GM12878 (cell line): ENCODE measurements at regions not wholly inside any gene's neighbourhood (a gene's known extent, or its start where the extent isn't known, plus 50 kb on each side); places are given as distances from the start of the nearest gene placed in this dataset.

Source experiments
- ATAC-seq: fragments of 200-7000 bp; cut with Tn5 transposase; 3 replicates; pipeline ENCODE4 v1.9.1; 2020; ENCODE audit warnings: mild to moderate bottlenecking, moderate library complexity
- BruUV-seq: library from RNA; stranded (reverse); fragments of 400-500 nt; replicated peaks from 2 replicates; lab custom pipeline; 2021; lab: Mats Ljungman, UMichigan
- CTCF ChIA-PET: fragments of 300-600 bp; sonication (Branson Sonifier 250); formaldehyde crosslinking; extraction: SDS; loops from one replicate; lab custom pipeline; 2021; ENCODE audit warnings: inconsistent platforms; lab: Yijun Ruan, JAX
- POLR2A ChIA-PET: fragments of 350-600 bp; formaldehyde crosslinking; extraction: SDS; loops from one replicate; lab custom pipeline; 2021; ENCODE audit warnings: inconsistent platforms; lab: Charles Lee
- RAD21 ChIA-PET: fragments of 300-600 bp; sonication (Branson Sonifier 250); formaldehyde crosslinking; loops from one replicate; lab custom pipeline; 2023; ENCODE audit warnings: antibody characterized with exemption; ENCODE audit not compliant: unreplicated experiment; lab: Charles Lee
- SMC1A ChIA-PET: fragments of 300-600 bp; sonication (Branson Sonifier 250); formaldehyde crosslinking; loops from one replicate; lab custom pipeline; 2023; ENCODE audit not compliant: unreplicated experiment, uncharacterized antibody; lab: Charles Lee
- DNase-seq: peaks from one replicate; pipeline ENCODE4 v3.0.0-alpha.2; 2011; ENCODE audit warnings: low read depth, low spot score
- FAIRE-seq: peaks from 3 replicates; lab custom pipeline; 2011; peaks lifted over from hg19 to GRCh38; lab: Jason Lieb, UNC
- H2AFZ ChIP-seq: 2 replicates; pipeline ENCODE4 v1.6.0; 2011; ENCODE audit warnings: low read depth, low read length, control low read depth; ENCODE audit not compliant: control insufficient read depth
- H3K27ac ChIP-seq: 2 replicates; pipeline ENCODE4 v1.5.1; 2011; ENCODE audit warnings: control low read depth; ENCODE audit not compliant: control insufficient read depth, insufficient read depth
- H3K27me3 ChIP-seq, 2 experiments: replicated peaks in 1 of 2; 2 replicates each; pipeline versions ENCODE4 v1.6.0 to v1.6.1; 2011; ENCODE audit warnings: low read length in 1 of 2; ENCODE audit not compliant: control insufficient read depth in 2 of 2, insufficient read depth in 2 of 2
- H3K36me3 ChIP-seq, 2 experiments: 2 replicates each; pipeline ENCODE4 v1.5.1; 2011; ENCODE audit warnings: low read length in 1 of 2; ENCODE audit not compliant: control insufficient read depth in 2 of 2, insufficient read depth in 2 of 2
- H3K4me1 ChIP-seq: 2 replicates; pipeline ENCODE4 v1.6.1; 2011; ENCODE audit warnings: mild to moderate bottlenecking, low read length, moderate library complexity, mixed read lengths; ENCODE audit not compliant: control insufficient read depth, insufficient read depth
- H3K4me2 ChIP-seq: 2 replicates; pipeline ENCODE4 v1.6.0; 2011; ENCODE audit warnings: control low read depth; ENCODE audit not compliant: control insufficient read depth, insufficient read depth
- H3K4me3 ChIP-seq: fragments of 200-600 bp; sonication (generic); 2 replicates; pipeline ENCODE4 v1.5.1; 2016
- H3K79me2 ChIP-seq: 2 replicates; pipeline ENCODE4 v1.6.0; 2011; ENCODE audit warnings: low read length; ENCODE audit not compliant: control insufficient read depth, insufficient read depth
- H3K9ac ChIP-seq: 2 replicates; pipeline ENCODE4 v1.8.0; 2011; ENCODE audit warnings: low read length, control low read depth, mixed read lengths; ENCODE audit not compliant: control insufficient read depth, insufficient read depth
- H3K9me3 ChIP-seq: replicated peaks from 3 replicates; pipeline ENCODE4 v1.5.1; 2011; ENCODE audit warnings: mild to moderate bottlenecking, low read length; ENCODE audit not compliant: control insufficient read depth, insufficient read depth
- H4K20me1 ChIP-seq: 2 replicates; pipeline ENCODE4 v1.6.0; 2011; ENCODE audit not compliant: control insufficient read depth, insufficient read depth
- BMI1 ChIP-seq: fragments of 450-650 bp; IDR thresholded peaks from 2 replicates; pipeline ENCODE4 v1.6.1; 2016; ENCODE audit warnings: mild to moderate bottlenecking, moderate library complexity, borderline replicate concordance
- CEBPB ChIP-seq, 2 experiments: fragments of 150-350 bp in 1 of 2; IDR thresholded peaks; 2 replicates each; pipeline ENCODE4 v1.6.1; 2012 to 2014; ENCODE audit warnings: low read depth in 2 of 2, low read length in 2 of 2, borderline replicate concordance in 1 of 2, inconsistent platforms in 1 of 2
- CREB1 ChIP-seq: IDR thresholded peaks from 2 replicates; pipeline ENCODE4 v1.6.1; 2012; ENCODE audit warnings: low read depth, mild to moderate bottlenecking, inconsistent platforms
- EED ChIP-seq: sonication (generic); IDR thresholded peaks from 2 replicates; pipeline ENCODE4 v1.6.1; 2016; ENCODE audit warnings: antibody characterized with exemption, low read depth
- LARP7 ChIP-seq: fragments of 450-650 bp; IDR thresholded peaks from 2 replicates; pipeline ENCODE4 v1.6.1; 2017; ENCODE audit warnings: mild to moderate bottlenecking
- NR2C2 ChIP-seq: IDR thresholded peaks from 2 replicates; pipeline ENCODE4 v1.6.1; 2011; ENCODE audit warnings: borderline replicate concordance, low read depth; ENCODE audit not compliant: control insufficient read depth, insufficient read length
- NR2F1 ChIP-seq: fragments of 450-650 bp; conservative IDR thresholded peaks from 2 replicates; pipeline ENCODE4 v1.6.1; 2017; ENCODE audit warnings: mild to moderate bottlenecking
- RAD51 ChIP-seq: fragments of 450-650 bp; IDR thresholded peaks from 2 replicates; pipeline ENCODE4 v1.6.1; 2016; ENCODE audit warnings: moderate library complexity, mild to moderate bottlenecking, inconsistent platforms
- SKIL ChIP-seq: fragments of 450-650 bp; IDR thresholded peaks from 2 replicates; pipeline ENCODE4 v1.6.1; 2017; ENCODE audit warnings: mild to moderate bottlenecking, low read depth, inconsistent platforms; ENCODE audit not compliant: poor library complexity, severe bottlenecking
- SRF ChIP-seq, 2 experiments: IDR thresholded peaks; 2 replicates each; pipeline ENCODE4 v1.6.1; 2011; ENCODE audit warnings: low read depth in 2 of 2, low read length in 2 of 2, mild to moderate bottlenecking in 1 of 2, moderate library complexity in 1 of 2
- TBL1XR1 ChIP-seq: IDR thresholded peaks from 2 replicates; pipeline ENCODE4 v1.6.1; 2012; ENCODE audit warnings: low read depth, low read length, improper control_type of control experiment
- WGBS: methylation state at CpG from one replicate; pipeline ENCODE4 v1.1.6; 2016; ENCODE audit warnings: low lambda C conversion rate; ENCODE audit not compliant: insufficient replicate concordance, insufficient coverage; ENCODE audit errors: missing lambda C conversion rate; 5-methylcytosine and 5-hydroxymethylcytosine counted together
- in situ Hi-C: fragments of 300-500 bp; cut with MboI; formaldehyde crosslinking; loops from 9 replicates; pipeline ENCODE4 v1.14.3; 2018; ENCODE audit warnings: mixed read lengths
- intact Hi-C: fragments of 100-400 bp; cut with micrococcal nuclease; formaldehyde crosslinking; loops from one replicate; pipeline ENCODE4 v1.14.2; 2022; ENCODE audit not compliant: unreplicated experiment
- TF ChIP-seq, protein P1 (sequence below): fragments of 450-650 bp; IDR thresholded peaks from 2 replicates; pipeline ENCODE4 v1.6.1; 2016; ENCODE audit warnings: mild to moderate bottlenecking

- TF ChIP-seq, protein P1, sequence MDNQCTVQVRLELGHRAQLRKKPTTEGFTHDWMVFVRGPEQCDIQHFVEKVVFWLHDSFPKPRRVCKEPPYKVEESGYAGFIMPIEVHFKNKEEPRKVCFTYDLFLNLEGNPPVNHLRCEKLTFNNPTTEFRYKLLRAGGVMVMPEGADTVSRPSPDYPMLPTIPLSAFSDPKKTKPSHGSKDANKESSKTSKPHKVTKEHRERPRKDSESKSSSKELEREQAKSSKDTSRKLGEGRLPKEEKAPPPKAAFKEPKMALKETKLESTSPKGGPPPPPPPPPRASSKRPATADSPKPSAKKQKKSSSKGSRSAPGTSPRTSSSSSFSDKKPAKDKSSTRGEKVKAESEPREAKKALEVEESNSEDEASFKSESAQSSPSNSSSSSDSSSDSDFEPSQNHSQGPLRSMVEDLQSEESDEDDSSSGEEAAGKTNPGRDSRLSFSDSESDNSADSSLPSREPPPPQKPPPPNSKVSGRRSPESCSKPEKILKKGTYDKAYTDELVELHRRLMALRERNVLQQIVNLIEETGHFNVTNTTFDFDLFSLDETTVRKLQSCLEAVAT, result no peak
- no peak for TF ChIP-seq LARP7
- TF ChIP-seq SKIL, result no peak
- TF ChIP-seq EED, result no peak
- TF ChIP-seq CEBPB (IDR thresholded peaks at IDR 0.05; ENCODE audit: borderline replicate concordance in 1 of 2, low read depth in 2 of 2, low read length in 2 of 2), result no peak
- TF ChIP-seq CREB1, result no peak
- TF ChIP-seq NR2F1, result no peak
- no peak for TF ChIP-seq SRF (IDR thresholded peaks at IDR 0.05; ENCODE audit: low read depth in 2 of 2, low read length in 2 of 2)
- no peak for TF ChIP-seq BMI1
- TF ChIP-seq TBL1XR1, result no peak
These were observed 402.6 kb downstream of the SAMD5 start (continued) for GRCh38 chr6:147911057-147911456.

- Histone ChIP-seq H3K79me2 (no peaks in the 10 kb centered on the region), H3K9ac (no peak overlapping the region), H3K4me2 (no peak overlapping the region), H3K27me3 (no peaks in the 10 kb centered on the region), H3K4me3 (no peak overlapping the region), H4K20me1 (no peaks in the 10 kb centered on the region), H3K27ac (no peak overlapping the region), H2AFZ (no peak overlapping the region), H3K9me3 (no peaks in the 10 kb centered on the region), H3K4me1 (no peaks in the 10 kb centered on the region), H3K36me3 (no peaks in the 10 kb centered on the region)
- DNase-seq (no peak), FAIRE-seq (no peak), ATAC-seq (no peak)
- intact Hi-C loops (no loop called here), in situ Hi-C loops (no loop called here)
- CTCF ChIA-PET, result no interaction called here
- SMC1A ChIA-PET, result interaction anchor here (1.0 to 1.3 kb wide), 3 partner anchors 9 to 55 kb away, joined by 3 to 4 read pairs (median 3); no protein-coding TSS in a partner anchor
- POLR2A ChIA-PET, result no interaction called here
- 3% methylated on average over 2 of the region's 2 CpGs for WGBS
- RAD21 ChIA-PET, result no interaction called here
- TF ChIP-seq RAD51 (no peak), NR2C2 (no peak)
- BruUV-seq, result no TSS peak
These were observed 403.2 kb downstream of the SAMD5 start for GRCh38 chr6:147911686-147912085.
